Right ventricle myocardium inferior (tissue), 1 donor: ENCODE measurements at regions not wholly inside any gene's neighbourhood (a gene's known extent, or its start where the extent isn't known, plus 50 kb on each side); places are given as distances from the start of the nearest gene placed in this dataset.

ENCODE experiments used
- ATAC-seq: fragments of 200-7000 bp; cut with Tn5 transposase; one replicate; pipeline ENCODE4 v1.9.1; 2020; ENCODE audit warnings: mild to moderate bottlenecking, moderate library complexity
- DNase-seq: peaks from one replicate; pipeline ENCODE4 v3.0.0; 2021; ENCODE audit errors: missing footprints
- intact Hi-C: fragments of 100-400 bp; cut with DNase I; formaldehyde crosslinking; loops from one replicate; pipeline ENCODE4 v1.11.0; 2022
- donor health status: DM: no; HTN: yes; CAD: no; lungs with severe emphysema.

DNA sequence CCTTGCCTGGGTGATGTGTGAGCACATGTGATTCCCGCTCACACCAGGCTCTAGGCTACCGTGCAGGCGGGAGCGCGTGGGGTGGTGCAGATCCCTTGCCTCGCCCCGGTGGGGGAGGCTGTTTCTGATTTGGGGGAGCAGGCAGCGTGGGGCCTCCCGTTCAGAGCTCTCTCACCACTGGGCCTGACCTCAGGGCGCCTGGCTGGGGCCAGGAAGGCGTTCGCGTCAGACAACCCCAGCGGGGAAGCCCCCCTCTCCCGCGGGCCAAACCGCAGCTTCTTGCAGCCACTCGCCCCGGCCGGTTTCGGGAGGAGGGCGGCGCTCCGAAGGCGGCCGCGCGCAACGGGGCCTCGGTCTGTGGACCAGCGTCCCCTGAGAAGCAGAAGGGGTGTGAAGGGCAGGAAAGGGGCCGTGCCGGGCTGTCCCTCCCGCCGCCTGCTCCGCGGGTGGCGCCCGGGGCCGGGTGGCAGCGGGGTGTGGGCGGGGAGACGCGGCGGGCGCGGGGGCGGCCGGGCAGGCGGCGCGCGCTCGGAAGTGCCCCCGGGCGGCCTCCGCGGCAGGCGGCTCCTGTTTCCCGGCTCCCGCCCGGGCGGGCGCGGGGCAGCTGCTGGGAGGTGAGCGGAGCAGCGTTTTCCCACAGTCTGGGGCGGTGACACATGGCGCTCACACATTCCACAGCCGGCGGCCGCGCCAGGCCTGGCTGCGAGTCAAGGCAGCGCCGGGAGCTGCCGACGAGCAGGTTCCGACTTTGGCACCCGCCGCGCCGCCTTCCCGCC lies 65.1 kb upstream of the HES1 start:
- peak; percentile 89 for ATAC-seq
- intact Hi-C loops = loop anchor here (2.0 to 5.0 kb wide), 4 partner anchors 64 to 246 kb away; no protein-coding TSS in a partner anchor

DNA sequence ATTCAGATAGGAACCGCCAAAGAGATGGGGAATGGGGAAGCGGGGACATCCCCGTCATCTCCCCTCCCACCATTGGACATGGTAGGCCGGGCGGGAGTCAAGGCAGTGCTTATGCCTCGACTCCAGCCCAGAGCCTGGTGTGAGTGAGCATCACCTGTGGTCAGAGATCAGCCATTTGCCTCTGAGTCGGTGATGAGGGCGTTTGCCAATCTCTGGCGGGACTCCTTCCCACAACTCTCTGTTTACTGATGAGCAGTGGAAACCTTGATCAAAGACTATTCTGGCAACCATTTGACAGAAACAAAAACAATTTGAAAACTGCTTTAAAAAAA lies 63.9 kb upstream of the HES1 start:
- DNase-seq = no peak
- ATAC-seq = no peak
- intact Hi-C loops = loop anchor here (5.0 kb wide), 3 partner anchors 70 to 245 kb away; no protein-coding TSS in a partner anchor

More for the DNA sequence above, 65.1 kb upstream of the HES1 start:
- DNase-seq = peak; percentile 92

DNA sequence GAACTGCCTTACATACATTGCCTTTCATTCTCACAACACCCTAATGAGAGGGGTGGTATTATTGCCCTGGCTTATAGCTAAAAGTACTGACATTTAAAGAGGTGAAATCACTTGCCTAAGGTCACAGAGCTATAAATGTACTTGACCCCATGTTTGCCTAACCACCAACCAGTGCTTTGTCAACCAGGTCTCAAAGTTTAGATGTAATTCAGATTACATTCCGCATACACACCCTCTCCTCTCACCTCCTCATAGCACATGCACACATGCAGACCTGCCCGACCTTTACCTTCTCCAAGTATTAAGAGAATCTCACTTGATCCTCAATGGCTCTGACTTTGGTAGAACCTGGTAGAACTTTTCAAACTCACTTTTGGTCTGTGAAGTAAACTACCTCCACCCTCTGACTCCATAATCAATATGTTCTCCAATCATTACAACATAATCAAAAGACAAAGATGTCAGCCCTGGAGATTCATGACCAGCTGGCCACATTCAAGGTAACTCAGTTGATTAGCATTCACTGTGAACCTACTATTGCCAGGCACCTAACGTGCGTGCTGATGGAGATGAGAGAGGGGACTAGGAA lies 63.2 kb upstream of the HES1 start:
- ATAC-seq (no peak), DNase-seq (no peak)
- intact Hi-C loops = loop anchor here (5.0 kb wide), 3 partner anchors 70 to 245 kb away; no protein-coding TSS in a partner anchor

DNA sequence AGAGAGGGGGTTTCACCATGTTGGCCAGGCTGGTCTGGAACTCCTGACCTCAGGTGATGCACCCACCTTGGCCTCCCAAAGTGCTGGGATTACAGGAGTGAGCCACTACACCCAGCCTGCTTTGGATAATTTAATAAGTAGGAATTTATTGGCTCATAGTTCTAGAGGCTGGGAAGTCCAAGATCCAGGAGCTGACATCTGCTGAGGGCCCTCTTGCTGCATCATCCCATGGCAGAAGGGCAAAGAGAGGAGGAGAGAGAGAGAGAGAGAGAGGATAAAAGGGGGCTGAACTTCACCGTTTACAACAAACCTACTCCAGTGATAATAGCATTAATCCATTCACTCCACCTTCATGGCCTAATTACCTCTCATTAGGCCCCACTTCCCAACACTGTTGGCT lies 62.0 kb upstream of the HES1 start:
- intact Hi-C loops = loop anchor here (5.0 kb wide), 3 partner anchors 72 to 243 kb away; no protein-coding TSS in a partner anchor
- ATAC-seq = no peak
- DNase-seq = no peak

DNA sequence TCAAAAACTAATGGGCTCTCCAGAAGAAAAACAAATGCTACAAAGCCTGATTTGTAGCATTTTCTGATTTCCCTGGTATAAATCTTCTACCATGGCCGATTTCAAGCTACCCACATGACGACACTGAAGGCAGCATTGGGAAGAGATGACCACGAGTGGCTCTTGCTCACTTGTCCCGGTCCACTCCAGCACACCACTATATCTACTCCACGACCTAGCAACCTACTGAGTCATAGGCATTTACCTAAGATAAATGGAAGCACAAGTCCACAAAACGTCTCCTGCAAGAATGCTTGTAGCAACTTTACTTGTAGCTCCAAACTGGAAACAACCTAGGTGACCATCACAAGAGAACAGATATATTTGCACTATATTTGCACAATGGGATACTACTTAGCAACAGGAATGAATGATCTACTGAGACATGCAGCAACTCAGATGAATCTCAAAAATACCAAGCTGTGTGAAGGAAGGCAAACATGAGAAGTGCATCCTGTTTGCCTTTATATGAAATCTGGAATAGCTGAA lies 60.8 kb upstream of the HES1 start:
- intact Hi-C loops = no loop called here
- no peak for DNase-seq
- no peak for ATAC-seq

DNA sequence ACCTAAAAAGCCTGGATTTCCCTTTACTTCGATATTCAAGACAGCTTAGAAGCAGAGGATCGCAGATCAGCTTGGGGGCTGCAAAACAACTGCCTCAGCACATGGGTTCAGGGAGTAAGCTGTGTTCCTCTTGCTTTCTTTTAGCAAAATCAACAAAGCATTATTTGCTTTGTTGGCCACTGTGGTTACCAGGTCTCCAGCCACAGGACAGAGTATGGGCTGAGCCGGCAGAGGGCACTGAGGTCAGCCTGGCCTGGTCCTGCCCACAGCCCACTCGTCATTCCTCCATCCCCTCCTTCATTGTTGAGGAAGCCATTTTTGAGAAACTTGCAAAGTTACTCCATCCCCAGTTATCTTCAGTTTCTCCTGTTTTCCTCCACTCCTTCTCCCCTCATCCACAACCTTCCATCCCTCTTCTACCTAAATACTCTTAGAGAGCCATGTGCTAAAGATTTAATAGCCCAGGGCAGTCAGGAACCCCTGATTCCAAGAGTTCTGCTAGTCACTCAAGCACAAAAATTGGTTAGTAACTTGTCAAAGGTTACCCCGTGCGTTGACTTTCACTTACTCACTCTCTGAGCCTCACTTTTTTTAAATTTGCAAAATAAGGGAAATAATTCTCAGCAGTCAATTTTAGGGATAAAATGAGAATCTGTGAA lies 60.0 kb upstream of the HES1 start:
- no peak for DNase-seq
- intact Hi-C loops = no loop called here
- ATAC-seq = no peak

DNA sequence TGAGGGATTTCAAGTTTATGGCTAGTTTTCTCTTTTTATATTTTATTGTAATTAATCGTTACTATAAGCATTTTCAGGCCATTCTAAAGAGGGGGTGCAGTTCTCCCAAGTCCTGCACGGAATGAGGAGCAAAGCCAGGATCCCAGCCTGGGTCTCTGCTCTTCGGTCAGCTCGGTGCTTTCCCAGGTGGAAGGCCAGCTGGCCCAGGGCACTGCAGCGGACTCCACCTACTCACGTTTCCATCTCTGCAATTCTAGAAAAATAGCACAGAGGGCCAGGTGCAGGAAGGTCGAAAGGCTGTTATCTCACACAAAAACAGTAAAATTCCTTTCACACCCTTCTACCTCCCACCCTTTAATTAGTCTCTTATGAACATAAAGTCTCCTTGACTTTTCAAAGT lies 59.5 kb upstream of the HES1 start:
- intact Hi-C loops = no loop called here
- DNase-seq (no peak), ATAC-seq (no peak)

DNA sequence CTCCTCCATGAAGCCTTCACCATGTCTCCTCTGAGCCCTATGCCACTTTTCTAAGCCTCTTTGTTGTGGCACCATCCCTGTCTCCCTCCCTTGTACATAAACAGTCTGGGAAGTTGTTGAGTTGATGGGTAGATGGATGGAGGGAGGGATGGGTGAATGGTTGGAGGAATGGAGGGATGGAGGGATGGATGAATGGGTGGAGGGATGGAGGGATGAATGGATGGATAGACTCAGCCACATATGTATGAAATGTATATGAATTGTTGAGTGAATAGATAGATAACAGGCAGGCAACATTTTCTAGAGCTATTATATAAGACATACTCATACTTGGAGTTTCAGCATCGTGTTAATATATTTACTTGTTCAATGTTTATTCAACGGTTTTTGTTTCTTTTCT lies 58.3 kb upstream of the HES1 start:
- intact Hi-C loops = no loop called here
- DNase-seq (no peak), ATAC-seq (no peak)

DNA sequence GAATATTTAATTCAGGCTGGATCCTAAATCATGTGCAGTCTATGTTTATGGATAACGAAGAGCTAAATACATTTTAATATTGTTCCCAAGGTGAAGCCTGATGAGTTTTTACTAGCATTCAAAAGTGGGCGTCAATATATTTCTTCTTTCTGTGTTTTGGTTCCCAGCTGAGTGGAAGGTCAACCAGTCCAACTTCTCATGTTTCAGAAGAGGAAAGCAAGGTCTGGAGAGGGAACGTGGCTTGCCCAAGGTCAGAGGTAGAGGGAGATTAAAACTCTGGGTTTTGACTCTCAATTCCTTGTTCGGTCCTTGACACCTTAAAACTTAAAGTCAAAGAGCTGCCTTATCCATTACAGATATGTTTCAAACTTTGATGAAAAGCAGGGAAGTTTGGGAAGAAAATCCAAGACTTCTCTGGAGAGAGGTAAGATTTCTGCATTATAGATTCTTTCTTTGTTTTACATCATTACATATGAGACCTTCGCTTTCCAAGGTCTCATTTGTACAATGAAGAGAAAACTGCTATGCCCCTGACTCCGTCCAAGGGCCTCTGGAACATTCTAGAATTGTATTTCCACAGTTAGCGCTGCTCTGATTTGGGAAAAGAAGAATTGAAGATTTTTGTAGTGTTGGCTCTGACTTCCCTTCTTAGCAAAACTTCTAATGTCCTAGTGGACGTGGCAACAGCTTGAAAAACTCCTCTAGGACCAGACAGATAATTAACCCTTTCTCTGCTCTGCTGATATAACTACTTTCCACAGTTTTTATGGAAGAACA lies 57.7 kb upstream of the HES1 start:
- DNase-seq = no peak
- intact Hi-C loops = no loop called here
- no peak for ATAC-seq

DNA sequence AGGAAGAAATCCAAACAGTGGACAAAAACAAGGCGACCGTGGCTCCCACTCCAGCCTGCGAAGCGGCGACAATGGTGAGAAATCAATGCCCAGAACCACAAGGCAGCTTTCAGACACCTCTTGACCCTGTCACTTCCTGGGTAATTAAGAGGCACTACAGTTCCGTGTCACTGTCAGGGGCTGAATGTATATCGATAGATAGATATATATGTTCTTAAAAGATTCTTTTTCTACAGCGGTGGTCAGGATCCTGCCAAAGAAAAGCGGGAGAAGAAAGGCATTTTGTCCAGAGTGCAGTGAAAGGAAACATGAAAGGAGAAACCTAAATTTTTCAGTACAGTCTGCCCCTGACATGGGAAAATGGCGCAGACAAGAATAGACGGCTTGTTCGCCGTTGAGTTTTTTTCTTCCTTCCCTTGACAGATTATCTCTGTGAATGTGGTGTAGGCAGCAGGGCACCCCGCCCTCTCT lies 56.2 kb upstream of the HES1 start:
- intact Hi-C loops = no loop called here
- DNase-seq = no peak

DNA sequence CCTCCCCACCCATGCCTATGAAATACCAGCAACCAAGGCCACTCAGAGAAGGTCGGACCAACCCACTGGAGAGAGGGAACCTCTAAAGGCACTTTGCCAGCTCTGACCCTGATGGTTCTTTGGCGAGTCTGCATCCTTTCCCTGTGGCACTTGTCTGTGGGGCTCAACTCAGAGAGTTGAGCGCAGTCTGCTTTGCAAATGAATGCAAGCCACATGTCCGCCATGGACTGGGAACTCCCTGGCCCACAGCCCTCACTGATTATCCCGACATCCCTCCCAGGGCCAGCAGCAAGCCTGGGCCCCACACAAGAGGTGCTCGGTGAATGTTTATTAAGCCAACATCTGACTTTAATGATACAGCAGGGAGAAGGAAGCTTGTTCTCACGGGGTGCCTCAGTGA lies 55.5 kb upstream of the HES1 start:
- ATAC-seq = no peak
- intact Hi-C loops = no loop called here
- DNase-seq = no peak

More for the DNA sequence above, 56.2 kb upstream of the HES1 start:
- ATAC-seq = no peak

DNA sequence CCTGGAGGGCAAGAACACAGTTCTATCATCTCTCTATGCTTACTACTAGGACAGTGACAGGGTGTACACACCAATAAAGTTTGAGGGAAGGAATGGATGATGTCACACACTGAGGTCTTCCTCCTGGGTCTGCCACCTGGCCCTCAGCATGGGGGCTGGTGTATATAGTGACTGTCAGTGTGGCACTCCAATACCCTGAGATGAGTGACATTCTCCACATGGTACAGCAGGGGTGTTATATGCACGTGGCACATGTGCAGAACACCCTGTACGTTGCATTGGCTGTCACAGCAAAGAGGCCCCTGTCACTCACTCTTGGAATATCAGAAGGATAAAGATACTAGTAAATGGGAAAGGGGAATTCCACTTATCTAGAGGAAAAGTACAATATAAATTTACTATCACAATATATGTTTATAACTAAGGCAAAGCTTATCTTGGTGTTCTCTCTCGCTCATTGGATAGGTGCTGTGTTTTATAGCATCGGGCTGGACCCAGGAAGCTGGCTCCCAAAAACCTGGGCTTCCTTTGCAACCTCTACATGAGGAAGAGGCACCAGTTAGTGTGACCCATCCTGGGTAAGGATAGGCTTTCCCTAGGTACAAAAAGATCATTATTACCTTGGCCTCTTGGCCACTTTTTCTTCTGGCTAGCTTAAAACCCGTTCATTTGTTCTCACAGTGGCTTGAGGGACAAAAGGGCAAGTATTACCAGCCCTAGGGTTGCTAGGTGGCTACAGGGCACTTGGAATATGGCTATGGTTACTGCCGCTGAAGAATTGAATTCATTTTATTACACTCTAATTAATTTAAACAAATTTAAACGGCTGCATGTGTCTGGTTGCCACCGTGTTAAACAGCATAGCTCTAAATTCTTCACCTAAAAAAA lies 54.8 kb upstream of the HES1 start:
- no peak for ATAC-seq
- intact Hi-C loops = no loop called here

DNA sequence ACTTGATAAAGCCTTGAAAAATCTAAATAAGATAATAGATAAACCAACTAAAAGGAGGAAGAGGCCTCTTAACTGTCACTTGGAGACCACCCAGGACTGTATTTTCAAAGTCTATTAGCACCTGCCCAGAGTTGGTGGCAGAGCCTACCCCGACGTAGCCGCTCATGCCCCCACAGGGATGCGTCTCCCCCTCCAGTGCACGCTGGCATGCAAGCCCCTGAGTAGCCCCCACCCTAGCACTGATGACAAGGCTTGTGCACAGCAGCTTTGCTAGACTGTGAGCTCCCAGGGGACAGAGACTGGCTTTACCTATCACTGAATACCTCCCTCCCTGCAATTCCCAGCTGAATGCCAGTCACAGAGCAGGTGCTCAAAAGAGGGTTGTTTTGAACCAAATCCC lies 54.1 kb upstream of the HES1 start:
- DNase-seq = no peak
- no peak for ATAC-seq
- intact Hi-C loops = no loop called here

More for the DNA sequence above, 54.8 kb upstream of the HES1 start:
- DNase-seq = no peak

DNA sequence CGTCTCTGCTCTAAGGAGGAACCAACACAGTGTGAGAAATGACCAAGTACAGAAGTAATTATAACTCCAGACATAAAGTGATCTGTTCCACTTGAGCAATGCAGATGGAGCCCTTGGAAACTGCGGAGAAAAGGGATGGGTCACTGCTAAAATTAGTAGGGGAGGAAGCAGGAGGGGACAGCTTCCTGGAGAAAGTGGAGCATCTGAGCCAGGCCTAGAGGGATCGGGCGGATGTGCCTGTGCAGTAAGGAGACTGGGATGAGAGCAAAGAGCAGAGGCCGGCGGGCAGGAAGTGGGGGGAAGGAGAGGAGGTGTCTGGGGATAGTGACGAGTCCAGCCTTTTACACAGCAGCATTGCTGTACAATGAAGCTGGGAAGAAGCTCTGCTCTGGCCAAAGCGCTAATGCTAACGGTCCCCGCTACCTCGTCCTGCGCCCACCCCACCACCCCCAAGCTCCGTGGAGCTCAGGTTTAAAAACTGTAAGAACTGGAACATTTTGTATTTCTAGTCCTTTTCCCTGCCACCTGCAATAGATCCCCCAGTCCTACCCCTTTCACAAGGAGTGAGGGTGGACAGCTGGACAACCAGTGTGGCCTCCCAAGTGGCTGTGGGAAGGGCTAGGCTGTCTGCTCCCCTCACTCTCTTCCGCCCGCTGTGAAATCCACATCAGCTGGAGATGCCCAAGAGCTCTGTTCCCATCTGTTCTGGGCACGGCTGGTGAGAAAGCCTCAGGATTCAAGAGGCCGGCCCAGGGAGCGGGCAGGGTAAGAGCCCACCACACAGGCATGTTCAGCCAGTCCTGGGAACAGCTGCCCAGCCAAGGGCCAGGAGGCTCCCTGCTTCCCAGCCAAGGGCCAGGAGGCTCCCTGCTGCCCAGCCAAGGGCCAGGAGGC lies 53.0 kb upstream of the HES1 start:
- intact Hi-C loops = no loop called here
- no peak for DNase-seq
- peak; percentile 85 for ATAC-seq

DNA sequence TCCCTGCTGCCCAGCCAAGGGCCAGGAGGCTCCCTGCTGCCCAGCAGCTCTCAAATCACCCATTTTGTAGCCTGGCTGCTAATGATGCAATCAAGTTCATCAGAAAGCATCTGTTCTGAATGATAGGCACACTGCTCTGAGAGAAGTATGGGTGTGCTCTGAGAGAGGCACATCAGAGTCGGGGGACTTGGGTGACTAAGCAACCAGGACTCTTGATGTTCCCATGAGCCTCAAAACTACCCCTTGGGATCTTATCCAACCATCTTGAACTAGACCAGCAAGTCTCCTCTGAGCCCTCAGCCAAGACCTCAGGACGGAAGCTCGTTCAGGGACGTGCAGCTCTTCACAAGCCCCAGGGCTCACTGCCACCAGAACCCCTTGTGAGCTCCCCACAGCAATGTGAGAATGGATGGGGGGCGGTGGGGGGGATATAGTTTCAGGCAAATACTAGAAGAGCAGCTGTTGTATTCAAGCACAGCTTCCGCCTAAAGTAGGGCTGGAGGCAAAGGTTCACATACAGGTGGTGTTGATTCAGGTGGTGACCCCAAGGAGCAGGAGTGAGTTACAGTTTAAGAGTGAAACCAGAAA lies 52.2 kb upstream of the HES1 start:
- intact Hi-C loops = no loop called here
- DNase-seq (no peak), ATAC-seq (no peak)

DNA sequence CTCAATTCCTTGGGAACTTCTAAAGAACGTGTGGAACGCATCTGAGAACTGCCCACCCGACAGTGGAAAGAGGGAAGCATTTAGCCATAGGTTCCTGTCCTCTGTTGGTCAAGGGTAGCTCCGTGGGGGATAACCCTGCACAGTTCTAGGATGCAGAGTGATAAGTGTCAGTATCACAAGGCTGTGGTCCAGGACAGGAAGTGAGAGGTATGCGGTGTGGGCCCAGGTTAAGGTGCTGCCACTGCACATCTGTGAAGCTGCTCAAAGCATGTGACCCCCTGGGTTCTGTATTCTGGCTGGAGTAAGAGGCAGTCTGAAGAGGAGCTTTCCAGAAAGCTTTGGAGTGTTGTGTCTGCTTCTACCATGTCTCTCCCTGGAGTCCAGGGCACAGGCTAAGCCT lies 51.7 kb upstream of the HES1 start:
- DNase-seq (no peak), ATAC-seq (no peak)
- intact Hi-C loops = no loop called here
